K562 (cell line): ENCODE measurements at regions not wholly inside any gene's neighbourhood (a gene's known extent, or its start where the extent isn't known, plus 50 kb on each side); places are given as distances from the start of the nearest gene placed in this dataset.

Experiments used
- ADNP ChIP-seq: fragments of 200-800 bp; sonication (Bioruptor generic); IDR thresholded peaks from 2 replicates; pipeline ENCODE4 v1.6.1; 2016; ENCODE audit warnings: missing genetic modification characterization, missing compliant biosample characterization
- GTF2E2 ChIP-seq: fragments of 200-800 bp; sonication (Bioruptor generic); IDR thresholded peaks from 2 replicates; pipeline ENCODE4 v1.6.1; 2016; ENCODE audit warnings: missing genetic modification characterization, missing compliant biosample characterization
- NR1H2 ChIP-seq: sonication (generic); formaldehyde crosslinking; IDR thresholded peaks from 2 replicates; pipeline ENCODE4 v1.4.0; 2020; ENCODE audit warnings: mild to moderate bottlenecking, missing genetic modification reagents
- PBX2 ChIP-seq, 2 experiments: IDR thresholded peaks in 1 of 2; conservative IDR thresholded peaks in 1 of 2; 2 replicates each; pipeline ENCODE4 v1.6.1; 2016; ENCODE audit warnings: low read depth in 2 of 2, mild to moderate bottlenecking in 1 of 2, missing compliant biosample characterization in 1 of 2, missing genetic modification characterization in 1 of 2, moderate library complexity in 1 of 2
- PCBP1 ChIP-seq: fragments of 200-400 bp; formaldehyde crosslinking; IDR thresholded peaks from 2 replicates; pipeline ENCODE4 v1.6.1; 2018; ENCODE audit warnings: mild to moderate bottlenecking, low read depth, low read length; ENCODE audit not compliant: poor library complexity, severe bottlenecking
- PTRF ChIP-seq: fragments of 450-650 bp; IDR thresholded peaks from 2 replicates; pipeline ENCODE4 v1.6.1; 2016; ENCODE audit warnings: mild to moderate bottlenecking, missing genetic modification characterization, missing compliant biosample characterization
- SMAD4 ChIP-seq: fragments of 250-450 bp; sonication (Bioruptor Pico); conservative IDR thresholded peaks from 2 replicates; pipeline ENCODE4 v1.8.0; 2021; ENCODE audit warnings: inconsistent platforms, mild to moderate bottlenecking, moderate library complexity
- TEAD4 ChIP-seq, 2 experiments: sonication (generic) in 1 of 2; formaldehyde crosslinking in 1 of 2; IDR thresholded peaks; 2 replicates each; pipeline versions ENCODE4 v1.6.1 to v1.8.0; 2012 to 2022; ENCODE audit warnings: borderline replicate concordance in 1 of 2, inconsistent platforms in 1 of 2, low read length in 1 of 2, mild to moderate bottlenecking in 1 of 2, missing genetic modification reagents in 1 of 2
- TFAP4 ChIP-seq: sonication (generic); formaldehyde crosslinking; IDR thresholded peaks from 2 replicates; pipeline ENCODE4 v1.8.0; 2022; ENCODE audit warnings: missing genetic modification reagents, mild to moderate bottlenecking, moderate library complexity, borderline replicate concordance
- VEZF1 ChIP-seq: fragments of 200-800 bp; sonication (Bioruptor generic); IDR thresholded peaks from 2 replicates; pipeline ENCODE4 v1.6.1; 2017; ENCODE audit warnings: missing genetic modification characterization, missing compliant biosample characterization
- ZBED1 ChIP-seq: IDR thresholded peaks from 2 replicates; pipeline ENCODE4 v1.6.1; 2014
- ZBTB33 ChIP-seq: sonication (generic); formaldehyde crosslinking; IDR thresholded peaks from 2 replicates; pipeline ENCODE4 v1.8.1; 2023; ENCODE audit warnings: mild to moderate bottlenecking, missing genetic modification reagents
- ZNF174 ChIP-seq: fragments of 250-450 bp; sonication (Bioruptor Pico); IDR thresholded peaks from 2 replicates; pipeline ENCODE4 v1.4.0; 2020; ENCODE audit warnings: mild to moderate bottlenecking
- ZNF263 ChIP-seq: sonication (generic); formaldehyde crosslinking; IDR thresholded peaks from 2 replicates; pipeline ENCODE4 v1.8.0; 2022; ENCODE audit warnings: mild to moderate bottlenecking, missing genetic modification reagents, borderline replicate concordance
- ZNF311 ChIP-seq: fragments of 250-450 bp; sonication (Bioruptor Pico); IDR thresholded peaks from 2 replicates; pipeline ENCODE4 v1.4.0; 2020; ENCODE audit warnings: mild to moderate bottlenecking, moderate library complexity
- ZNF445 ChIP-seq: fragments of 250-450 bp; sonication (Bioruptor Pico); IDR thresholded peaks from 2 replicates; pipeline ENCODE4 v1.4.0; 2020; ENCODE audit warnings: low read depth, mild to moderate bottlenecking, moderate library complexity
- ZNF518B ChIP-seq: fragments of 250-450 bp; sonication (Bioruptor Pico); IDR thresholded peaks from 2 replicates; pipeline ENCODE4 v1.5.0; 2021; ENCODE audit warnings: mild to moderate bottlenecking, moderate library complexity

- TF ChIP-seq TFAP4 (CRISPR knock-in tag) (peak; percentile 17; the same call in 1 of the 2 replicates), ZNF445 (peak; percentile 14; the same call in 1 of the 2 replicates), SMAD4 (CRISPR knock-in tag) (peak; percentile 37; the same call in 1 of the 2 replicates), PBX2 (CRISPR knock-in tag; IDR thresholded peaks at IDR 0.05; ENCODE audit: low read depth) (no peak), PBX2 (tag; conservative IDR thresholded peaks at IDR 0.05; ENCODE audit: low read depth) (no peak), ADNP (tag) (peak; percentile 14; the same call in 1 of the 2 replicates), TEAD4 (IDR thresholded peaks at IDR 0.05; ENCODE audit: low read length) (no peak; the same call in 1 of the 2 replicates), TEAD4 (CRISPR knock-in tag; IDR thresholded peaks at IDR 0.05; ENCODE audit: borderline replicate concordance) (no peak), VEZF1 (peak; percentile 56; the same call in 1 of the 2 replicates), ZNF263 (CRISPR knock-in tag) (no peak), ZNF518B (no peak), ZNF311 (0 out of 2 replicates have a peak, but pooled peaks have one; percentile 38), GTF2E2 (tag) (peak; percentile 71; the same call in 1 of the 2 replicates), ZBED1 (no peak), PTRF (tag) (peak; percentile 52; the same call in 1 of the 2 replicates), ZBTB33 (CRISPR knock-in tag) (0 out of 2 replicates have a peak, but pooled peaks have one; percentile 22), NR1H2 (no peak), PCBP1 (no peak), ZNF174 (CRISPR knock-in tag) (no peak)
Observed at GRCh38 chr2:105600602-105600948, 144.1 kb upstream of the NCK2 start (continued).
